ENCODE measurements at regions not wholly inside any gene's neighbourhood (a gene's known extent, or its start where the extent isn't known, plus 50 kb on each side); places are given as distances from the start of the nearest gene placed in this dataset.

DNA sequence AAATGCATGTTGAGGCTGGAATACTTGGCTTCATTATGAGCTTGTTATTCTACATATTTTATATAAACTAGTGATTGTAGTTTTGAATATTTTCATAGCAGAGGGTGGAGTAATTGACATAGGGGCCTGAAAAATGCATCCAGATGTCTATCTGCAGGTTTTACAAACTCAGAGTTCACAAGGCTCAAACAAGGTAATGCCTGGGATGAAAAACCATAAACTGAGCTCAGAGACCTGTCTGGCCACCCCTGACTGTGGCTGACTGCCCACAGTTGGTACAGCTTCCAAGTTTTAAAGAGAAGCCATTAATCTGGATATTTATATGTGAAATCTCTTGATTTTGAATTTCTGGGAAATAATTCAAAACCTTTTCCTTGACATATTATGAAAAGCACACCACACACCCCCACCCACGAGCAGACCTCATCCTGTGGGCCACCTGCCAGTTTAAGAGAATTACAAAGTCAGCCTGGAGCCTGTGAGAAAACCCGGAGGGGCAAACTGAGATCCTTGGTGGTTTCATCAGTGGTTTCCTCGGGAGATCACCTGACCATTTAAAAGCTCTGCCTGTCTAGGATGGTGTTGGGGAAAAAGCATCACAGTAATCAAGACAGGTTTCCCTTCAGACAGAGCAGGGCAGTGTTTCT is 230.1 kb downstream of the SAMD5 start:
- no peak for TF ChIP-seq ZFX (IDR thresholded peaks at IDR 0.05; ENCODE audit: borderline replicate concordance)
- TF ChIP-seq, protein P1, sequence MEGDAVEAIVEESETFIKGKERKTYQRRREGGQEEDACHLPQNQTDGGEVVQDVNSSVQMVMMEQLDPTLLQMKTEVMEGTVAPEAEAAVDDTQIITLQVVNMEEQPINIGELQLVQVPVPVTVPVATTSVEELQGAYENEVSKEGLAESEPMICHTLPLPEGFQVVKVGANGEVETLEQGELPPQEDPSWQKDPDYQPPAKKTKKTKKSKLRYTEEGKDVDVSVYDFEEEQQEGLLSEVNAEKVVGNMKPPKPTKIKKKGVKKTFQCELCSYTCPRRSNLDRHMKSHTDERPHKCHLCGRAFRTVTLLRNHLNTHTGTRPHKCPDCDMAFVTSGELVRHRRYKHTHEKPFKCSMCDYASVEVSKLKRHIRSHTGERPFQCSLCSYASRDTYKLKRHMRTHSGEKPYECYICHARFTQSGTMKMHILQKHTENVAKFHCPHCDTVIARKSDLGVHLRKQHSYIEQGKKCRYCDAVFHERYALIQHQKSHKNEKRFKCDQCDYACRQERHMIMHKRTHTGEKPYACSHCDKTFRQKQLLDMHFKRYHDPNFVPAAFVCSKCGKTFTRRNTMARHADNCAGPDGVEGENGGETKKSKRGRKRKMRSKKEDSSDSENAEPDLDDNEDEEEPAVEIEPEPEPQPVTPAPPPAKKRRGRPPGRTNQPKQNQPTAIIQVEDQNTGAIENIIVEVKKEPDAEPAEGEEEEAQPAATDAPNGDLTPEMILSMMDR (IDR thresholded peaks at IDR 0.05), result no peak
- no peak overlapping the region for H3K27ac ChIP-seq

DNA sequence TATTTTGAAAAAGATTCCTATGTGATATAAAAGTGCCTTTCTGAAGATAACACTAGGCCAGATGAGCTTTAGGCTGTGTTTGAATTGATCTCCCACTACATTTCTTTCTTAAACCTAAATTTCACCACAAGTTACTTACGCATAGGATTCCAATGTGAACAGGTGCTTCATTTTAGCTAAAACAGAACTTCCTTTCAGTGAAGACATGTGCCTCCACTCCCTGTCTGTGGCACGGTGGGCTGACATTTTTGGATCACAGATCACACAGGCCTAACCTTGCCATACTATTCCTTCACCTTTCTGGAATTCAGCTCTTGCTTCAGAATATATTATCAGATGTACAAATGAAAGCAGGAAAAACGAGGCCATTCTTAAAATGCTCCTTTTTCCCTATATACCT is 231.8 kb downstream of the SAMD5 start:
- no peak for TF ChIP-seq ZFX (IDR thresholded peaks at IDR 0.05; ENCODE audit: borderline replicate concordance)
- TF ChIP-seq, protein P1 (IDR thresholded peaks at IDR 0.05), result no peak
- H3K27ac ChIP-seq, result no peak overlapping the region

DNA sequence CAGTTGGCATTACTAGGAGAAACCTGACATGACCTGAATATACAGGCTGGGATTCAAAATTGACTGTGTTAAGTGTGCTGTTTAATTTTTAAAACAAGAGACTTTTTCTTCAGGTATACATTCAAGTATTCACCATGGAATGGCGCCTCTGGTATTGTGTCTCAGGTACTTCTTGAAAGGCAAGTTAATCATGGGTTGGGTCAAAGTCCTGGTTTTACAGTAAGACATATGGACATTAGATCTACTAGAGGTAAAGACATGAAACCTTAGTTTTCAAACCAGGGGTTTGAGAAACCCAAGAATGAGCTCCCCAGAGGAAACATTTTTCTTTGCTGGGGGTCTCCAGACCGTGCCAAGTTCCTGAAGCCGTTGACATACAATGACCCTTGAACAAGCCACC is 232.4 kb downstream of the SAMD5 start:
- TF ChIP-seq ZFX (IDR thresholded peaks at IDR 0.05; ENCODE audit: borderline replicate concordance), result no peak
- TF ChIP-seq, protein P1 (IDR thresholded peaks at IDR 0.05), result no peak
- no peak overlapping the region for H3K27ac ChIP-seq

DNA sequence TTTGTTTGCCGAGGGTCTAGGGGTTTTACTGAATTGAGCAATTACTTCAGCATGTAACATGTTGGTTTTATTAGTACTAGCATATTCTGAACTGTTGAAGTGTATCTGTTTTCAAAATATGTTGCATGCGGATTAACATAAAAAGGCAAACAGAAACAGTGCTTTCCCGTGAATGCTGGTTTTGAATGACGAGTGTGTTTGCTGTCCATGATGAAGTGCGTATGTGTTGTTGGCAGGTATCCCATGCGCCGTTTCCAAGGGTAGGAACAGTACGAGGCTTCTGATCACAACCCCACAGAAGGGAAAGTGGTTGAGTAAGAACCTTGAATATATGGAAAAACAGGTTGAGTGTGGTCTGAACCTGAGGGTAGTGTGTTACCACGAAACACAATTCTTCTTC is 232.9 kb downstream of the SAMD5 start:
- H3K27ac ChIP-seq, result no peak overlapping the region
- no peak for TF ChIP-seq ZFX (IDR thresholded peaks at IDR 0.05; ENCODE audit: borderline replicate concordance)
- TF ChIP-seq, protein P1 (IDR thresholded peaks at IDR 0.05), result no peak

DNA sequence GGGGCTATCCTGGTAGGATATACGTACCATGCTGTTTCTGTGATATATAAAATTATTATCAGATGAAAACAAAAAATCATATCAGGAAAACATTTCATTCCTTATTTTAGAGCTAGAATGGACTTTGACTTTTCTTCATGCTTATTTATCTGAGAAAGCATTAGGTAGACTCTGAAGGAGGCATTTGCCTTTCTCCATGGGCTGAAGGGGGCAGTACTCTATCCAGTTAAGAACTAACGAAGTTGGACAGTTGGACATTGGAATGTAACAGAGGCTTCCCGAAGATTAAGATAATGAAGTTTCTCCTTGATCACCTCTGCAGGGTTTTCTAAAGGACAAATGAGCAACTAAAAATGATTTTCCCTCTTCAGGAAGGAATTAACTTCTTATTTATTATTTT is 233.9 kb downstream of the SAMD5 start:
- no peak for TF ChIP-seq ZFX (IDR thresholded peaks at IDR 0.05; ENCODE audit: borderline replicate concordance)
- TF ChIP-seq, protein P1 (IDR thresholded peaks at IDR 0.05), result no peak
- no peak overlapping the region for H3K27ac ChIP-seq

DNA sequence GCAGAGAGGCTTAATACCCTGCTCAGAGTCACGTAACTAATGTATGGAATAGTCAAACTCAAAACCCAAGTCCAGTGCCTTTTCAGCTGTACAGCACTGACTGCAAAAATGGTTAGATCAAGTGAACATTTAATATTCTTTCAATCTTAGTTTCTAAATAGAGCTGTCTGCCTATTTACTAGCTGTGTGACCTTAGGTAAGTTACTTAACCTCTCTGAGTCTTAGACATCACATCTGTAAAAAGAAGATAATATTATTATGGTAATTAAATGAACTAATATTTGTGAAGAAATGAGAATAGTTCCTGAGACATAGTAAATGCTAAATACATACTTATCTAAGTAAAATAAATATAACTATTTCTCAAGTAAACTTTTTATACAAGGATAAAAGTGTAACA is 235.5 kb downstream of the SAMD5 start:
- TF ChIP-seq ZFX (IDR thresholded peaks at IDR 0.05; ENCODE audit: borderline replicate concordance), result no peak

DNA sequence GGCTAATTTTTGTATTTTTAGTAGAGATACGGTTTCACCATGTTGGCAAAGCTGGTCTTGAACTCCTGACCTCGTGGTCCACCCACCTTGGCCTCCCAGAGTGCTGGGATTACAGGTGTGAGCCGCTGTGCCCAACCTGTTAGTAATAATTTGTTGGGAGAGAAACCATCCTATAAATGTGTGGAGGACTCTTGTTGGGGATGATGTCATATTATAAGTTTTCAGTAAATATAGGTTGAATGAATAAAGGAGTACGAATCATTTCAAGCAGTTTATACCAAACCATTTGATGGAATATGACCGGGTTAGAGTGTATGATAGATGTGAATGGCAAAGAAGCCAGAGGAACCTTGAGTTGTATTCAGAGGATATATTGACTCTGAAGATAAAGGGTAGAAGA is 240.8 kb downstream of the SAMD5 start:
- no peak overlapping the region for H3K27ac ChIP-seq
- TF ChIP-seq, protein P1 (IDR thresholded peaks at IDR 0.05), result no peak
- no peak for TF ChIP-seq ZFX (IDR thresholded peaks at IDR 0.05; ENCODE audit: borderline replicate concordance)

More for the DNA sequence above, 235.5 kb downstream of the SAMD5 start:
- H3K27ac ChIP-seq, result no peak overlapping the region

DNA sequence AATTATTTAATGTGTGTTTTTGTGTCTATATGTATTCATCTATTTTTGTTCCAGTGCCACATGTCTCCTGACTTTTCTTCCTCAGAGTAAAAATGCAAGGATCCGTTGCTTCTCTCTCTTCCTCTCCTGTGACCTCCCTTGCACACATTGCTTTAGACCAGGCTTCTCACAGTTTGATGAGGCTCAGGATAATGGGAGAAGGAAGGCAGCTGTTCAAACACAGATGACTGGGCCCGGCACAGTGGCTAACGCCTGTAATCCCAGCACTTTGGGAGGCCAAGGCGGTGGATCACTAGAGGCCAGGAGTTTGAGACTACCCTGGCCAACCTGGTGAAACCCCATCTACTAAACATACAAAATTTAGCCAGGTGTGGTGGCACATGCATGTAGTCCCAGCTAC is 241.9 kb downstream of the SAMD5 start:
- TF ChIP-seq, protein P1 (IDR thresholded peaks at IDR 0.05), result no peak
- TF ChIP-seq ZFX (IDR thresholded peaks at IDR 0.05; ENCODE audit: borderline replicate concordance), result no peak
- H3K27ac ChIP-seq, result no peak overlapping the region
